ENCODE measurements at regions not wholly inside any gene's neighbourhood (a gene's known extent, or its start where the extent isn't known, plus 50 kb on each side); places are given as distances from the start of the nearest gene placed in this dataset.

- no peak for TF ChIP-seq CTCF (IDR thresholded peaks at IDR 0.05)
- TF ChIP-seq POLR2A (IDR thresholded peaks at IDR 0.05): no peak
- TF ChIP-seq EP300 (IDR thresholded peaks at IDR 0.05): no peak
Measured at GRCh38 chr2:238743243-238744065, 104.4 kb upstream of the TWIST2 start.

Measured in gastroesophageal sphincter (tissue), 3 donors.